ENCODE measurements at regions not wholly inside any gene's neighbourhood (a gene's known extent, or its start where the extent isn't known, plus 50 kb on each side); places are given as distances from the start of the nearest gene placed in this dataset.

- TF ChIP-seq EGR1 (IDR thresholded peaks at IDR 0.05; ENCODE audit: low read depth in 2 of 2) (no peak), MAX (IDR thresholded peaks at IDR 0.05) (no peak), SP1 (IDR thresholded peaks at IDR 0.05) (no peak), RAD21 (IDR thresholded peaks at IDR 0.05) (no peak), CTCF (IDR thresholded peaks at IDR 0.05; ENCODE audit: low read depth, low read length, missing input control) (no peak), ZBTB33 (IDR thresholded peaks at IDR 0.05) (no peak), RXRA (IDR thresholded peaks at IDR 0.05) (no peak), FOXA2 (IDR thresholded peaks at IDR 0.05) (no peak), GABPA (IDR thresholded peaks at IDR 0.05 in 1 of 2, conservative IDR thresholded peaks at IDR 0.05 in 1 of 2) (no peak), YY1 (IDR thresholded peaks at IDR 0.05) (no peak), REST (IDR thresholded peaks at IDR 0.05) (no peak)
- no peak overlapping the region for H3K27ac ChIP-seq (ENCODE audit: low read depth in 1 of 2, low read length in 2 of 2)
- H3K9me3 ChIP-seq (ENCODE audit: control insufficient read depth in 4 of 4, low read length in 3 of 4) = no peaks in the 10 kb centered on the region
- H3K9ac ChIP-seq (ENCODE audit: low read depth in 1 of 2, low read length in 2 of 2) = no peak overlapping the region
- H3K4me3 ChIP-seq (ENCODE audit: low read depth in 1 of 3, low read length in 3 of 3) = no peak overlapping the region
- DNase-seq (ENCODE audit: low spot score) = no peak
- 72% methylated on average over 2 of the region's 2 CpGs for WGBS
- H3K36me3 ChIP-seq (ENCODE audit: control insufficient read depth in 4 of 4, insufficient read depth in 3 of 4, low read depth in 1 of 4, low read length in 3 of 4) = no peaks in the 10 kb centered on the region
- no peaks in the 10 kb centered on the region for H3K4me1 ChIP-seq (ENCODE audit: control insufficient read depth in 4 of 4, insufficient read depth in 4 of 4, low read length in 3 of 4)
- H3K27me3 ChIP-seq (ENCODE audit: control insufficient read depth in 4 of 4, insufficient read depth in 4 of 4, low read length in 3 of 4) = no peaks in the 10 kb centered on the region
Observed at GRCh38 chr2:153156743-153157142, 321.8 kb downstream of the RPRM start.

GRCh38 chr2:153152036-153152435 lies 326.5 kb downstream of the RPRM start:
- 83% methylated on average over 2 of the region's 2 CpGs for WGBS
- no peaks in the 10 kb centered on the region for H3K9me3 ChIP-seq (ENCODE audit: control insufficient read depth in 4 of 4, low read length in 3 of 4)
- no peak for TF ChIP-seq EGR1 (IDR thresholded peaks at IDR 0.05; ENCODE audit: low read depth in 2 of 2)
- no peak for TF ChIP-seq YY1 (IDR thresholded peaks at IDR 0.05)

More at GRCh38 chr2:153152036-153152435, 326.5 kb downstream of the RPRM start:
- DNase-seq (ENCODE audit: low spot score) = no peak
- Histone ChIP-seq H3K4me1 (ENCODE audit: control insufficient read depth in 4 of 4, insufficient read depth in 4 of 4, low read length in 3 of 4) (no peaks in the 10 kb centered on the region), H3K27ac (ENCODE audit: low read depth in 1 of 2, low read length in 2 of 2) (no peak overlapping the region), H3K27me3 (ENCODE audit: control insufficient read depth in 4 of 4, insufficient read depth in 4 of 4, low read length in 3 of 4) (no peaks in the 10 kb centered on the region), H3K9ac (ENCODE audit: low read depth in 1 of 2, low read length in 2 of 2) (no peak overlapping the region), H3K36me3 (ENCODE audit: control insufficient read depth in 4 of 4, insufficient read depth in 3 of 4, low read depth in 1 of 4, low read length in 3 of 4) (no peaks in the 10 kb centered on the region), H3K4me3 (ENCODE audit: low read depth in 1 of 3, low read length in 3 of 3) (no peak overlapping the region)

Measured in liver (tissue), 8 donors.